ENCODE measurements at regions not wholly inside any gene's neighbourhood (a gene's known extent, or its start where the extent isn't known, plus 50 kb on each side); places are given as distances from the start of the nearest gene placed in this dataset.

- no peak for DNase-seq
Observed at GRCh38 chr2:183291436-183291835, 167.2 kb downstream of the NUP35 start.

- no peak for DNase-seq
Observed at GRCh38 chr2:183292028-183292427, 167.8 kb downstream of the NUP35 start.

DNA sequence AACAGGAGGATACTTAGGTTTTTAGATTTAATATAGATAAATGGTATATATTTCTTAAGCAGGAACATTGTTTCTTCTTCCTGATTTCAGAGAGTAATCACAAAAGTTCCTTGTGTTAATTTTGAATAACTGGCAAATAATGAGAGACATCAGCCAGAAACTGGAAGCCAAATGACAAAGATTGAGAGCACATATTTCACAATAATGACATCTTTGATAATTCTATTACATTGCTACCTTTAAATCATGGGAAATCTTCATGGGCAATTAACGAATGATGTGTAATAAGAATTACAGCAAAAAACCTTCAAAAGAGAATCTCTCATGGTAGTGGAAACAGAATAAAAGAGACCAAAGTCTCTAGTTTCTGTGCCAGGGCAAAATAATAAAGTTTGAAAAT lies 215.1 kb downstream of the NUP35 start:
- DNase-seq: no peak

DNA sequence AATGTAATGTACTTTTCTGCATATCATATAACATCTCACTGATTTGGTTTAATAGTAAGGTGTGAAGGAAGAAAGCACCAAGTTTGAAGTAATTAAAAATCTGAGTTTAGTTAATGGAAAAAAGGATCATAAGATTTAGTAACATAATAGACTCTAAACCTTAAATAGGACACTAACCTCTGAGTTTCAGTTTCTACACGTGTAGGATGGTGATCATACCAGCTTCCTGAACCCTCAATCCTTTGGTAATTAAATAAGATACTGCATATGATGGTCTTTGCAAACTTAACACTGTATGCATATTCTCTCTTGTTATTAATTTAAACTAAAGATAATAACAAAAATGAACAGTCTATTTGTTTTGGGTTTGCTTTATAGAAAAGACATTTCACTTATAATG lies 216.8 kb downstream of the NUP35 start:
- DNase-seq: no peak

GRCh38 chr2:183347969-183348368 lies 223.7 kb downstream of the NUP35 start:
- no peak for DNase-seq

DNA sequence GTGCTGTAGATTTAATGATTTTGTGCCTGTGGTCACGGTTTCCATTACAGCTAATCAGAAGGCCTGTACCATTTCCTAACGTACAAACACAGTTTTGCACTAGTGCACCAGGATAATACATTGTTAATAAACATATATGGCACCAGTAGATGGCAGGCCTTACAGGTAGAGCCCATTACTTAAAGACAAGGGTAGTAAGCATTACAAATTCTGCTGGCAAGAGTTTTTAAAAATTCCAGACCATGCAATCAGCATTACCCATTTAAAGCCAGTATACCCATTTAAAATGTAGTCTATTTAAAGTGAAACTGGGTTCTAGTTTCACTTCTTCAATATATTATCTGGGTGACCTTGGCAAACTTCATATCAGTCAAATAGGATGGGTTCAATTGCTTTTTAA lies 224.2 kb downstream of the NUP35 start:
- DNase-seq: no peak

- DNase-seq: no peak
Observed at GRCh38 chr2:183349091-183349490, 224.8 kb downstream of the NUP35 start.

DNA sequence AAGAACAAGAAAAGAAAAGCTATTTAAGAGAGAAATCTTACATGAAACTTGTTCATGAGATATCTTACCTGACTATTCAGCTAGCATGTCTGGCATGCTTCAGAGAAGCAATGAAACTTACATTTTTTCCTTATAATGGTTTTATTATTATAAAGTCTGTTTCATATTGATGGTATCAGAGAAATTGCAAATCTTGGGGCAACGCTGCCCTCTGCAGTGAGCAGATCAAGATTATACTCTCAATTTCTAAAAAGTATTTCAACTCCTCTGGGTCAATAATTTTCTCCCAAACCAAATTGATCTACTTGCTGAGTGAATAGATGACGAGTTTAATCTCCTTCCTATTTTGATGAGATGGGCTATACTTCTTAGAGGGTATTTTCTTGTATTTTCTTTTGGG lies 235.6 kb downstream of the NUP35 start:
- DNase-seq: no peak

DNA sequence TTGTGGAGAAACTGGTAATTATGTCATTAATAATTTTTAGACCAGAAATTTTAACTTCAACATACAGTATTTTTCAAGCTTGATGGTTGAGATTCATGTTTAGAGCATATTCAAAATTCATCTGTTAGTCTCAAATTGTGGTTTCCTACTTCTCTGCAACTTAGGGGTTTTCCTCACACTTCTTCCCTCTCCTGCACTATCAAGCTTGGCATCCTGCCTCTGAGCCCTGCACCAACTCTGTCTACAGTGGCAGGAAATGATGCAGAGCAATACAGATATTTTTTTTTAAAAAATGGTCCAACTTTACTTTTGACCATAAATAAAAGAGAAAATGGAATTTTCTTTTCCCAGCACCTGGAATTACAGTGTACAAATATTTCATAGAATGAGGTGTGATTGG lies 247.3 kb downstream of the NUP35 start:
- no peak for DNase-seq

- DNase-seq: no peak
Observed at GRCh38 chr2:183375821-183376220, 251.6 kb downstream of the NUP35 start.

GRCh38 chr2:183383854-183384253 lies 259.6 kb downstream of the NUP35 start:
- DNase-seq: no peak

- no peak for DNase-seq
Observed at GRCh38 chr2:183389546-183390080, 265.4 kb downstream of the NUP35 start.

DNA sequence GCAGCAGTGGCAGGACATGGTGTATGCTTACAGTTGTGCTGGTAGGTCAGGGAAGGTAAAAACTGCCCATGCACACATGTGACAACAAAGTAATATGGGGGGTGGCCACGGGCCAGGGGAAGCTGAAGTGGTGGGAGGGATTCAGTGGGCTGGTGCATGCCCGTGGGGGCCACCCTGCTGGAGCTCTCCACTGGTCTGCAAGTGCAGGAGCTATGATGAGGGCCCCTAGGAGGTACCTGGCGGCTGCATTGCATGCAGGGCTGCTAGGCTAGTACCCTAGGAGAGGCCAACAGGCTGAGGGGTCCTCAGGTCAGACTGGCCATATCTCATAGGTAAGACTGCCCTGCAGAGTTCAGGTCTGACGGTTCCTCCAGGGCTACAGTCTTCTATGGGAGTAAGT lies 265.9 kb downstream of the NUP35 start:
- DNase-seq: no peak

DNA sequence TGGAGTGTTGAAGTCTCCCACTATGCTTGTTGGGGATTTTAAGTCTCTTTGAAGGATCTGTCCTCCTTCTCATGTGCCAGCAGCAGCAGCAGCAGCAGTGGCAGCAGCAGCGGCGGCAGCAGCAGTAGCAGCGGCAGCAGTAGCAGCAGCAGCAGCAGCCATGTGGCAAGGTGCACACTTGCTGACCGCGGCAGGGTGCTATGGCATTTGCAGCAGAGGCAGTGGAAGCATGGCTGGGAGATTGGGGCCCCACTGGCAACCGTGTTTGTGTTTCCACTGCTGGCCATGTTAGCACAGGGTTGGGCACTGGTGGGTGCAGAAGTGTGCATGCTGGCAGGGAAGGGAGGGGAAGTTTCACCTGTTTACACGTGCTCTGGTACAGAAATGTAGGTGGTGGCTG lies 280.1 kb downstream of the NUP35 start:
- no peak for DNase-seq

GRCh38 chr2:183408562-183408961 lies 284.3 kb downstream of the NUP35 start:
- no peak for DNase-seq

GRCh38 chr2:183409662-183410061 lies 285.4 kb downstream of the NUP35 start:
- no peak for DNase-seq

DNA sequence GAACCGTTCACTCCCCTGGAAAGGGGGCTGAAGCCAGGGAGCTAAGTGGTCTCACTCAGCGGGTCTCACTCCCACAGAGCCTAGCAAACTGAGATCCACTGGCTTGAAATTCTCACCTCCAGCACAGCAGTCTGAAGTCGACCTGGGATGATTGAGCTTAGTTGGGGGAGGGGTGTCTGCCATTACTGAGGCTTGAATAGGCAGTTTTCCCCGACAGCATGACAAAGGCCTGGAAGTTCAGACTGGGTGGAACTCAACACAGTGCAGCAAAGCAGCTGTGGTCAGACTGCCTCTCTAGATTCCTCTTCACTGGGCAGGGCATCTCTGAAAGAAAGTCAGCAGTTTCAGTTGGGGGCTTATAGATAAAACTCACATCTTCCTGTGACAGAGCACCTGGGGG lies 292.5 kb downstream of the NUP35 start:
- no peak for DNase-seq

GRCh38 chr2:183426825-183427224 lies 302.6 kb downstream of the NUP35 start:
- DNase-seq: no peak

GRCh38 chr2:183427558-183427957 lies 303.3 kb downstream of the NUP35 start:
- no peak for DNase-seq

DNA sequence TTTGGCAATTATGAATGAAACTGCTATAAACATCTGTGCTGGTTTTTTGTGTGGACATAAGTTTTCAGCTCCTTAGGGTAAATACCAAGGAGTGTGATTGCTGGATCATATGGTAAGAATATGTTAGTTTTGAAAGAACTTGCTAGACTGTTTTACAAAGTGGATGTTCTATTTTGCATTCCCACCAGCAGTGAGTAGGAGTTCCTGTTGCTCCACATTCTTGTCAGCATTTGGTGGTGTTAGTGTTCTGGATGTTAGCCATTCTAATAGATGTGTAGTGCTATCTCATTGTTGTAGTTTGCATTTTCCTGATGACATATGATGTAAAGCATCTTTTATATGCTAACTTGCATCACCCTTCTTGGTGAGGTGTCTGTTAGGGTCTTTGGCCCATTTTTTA lies 304.6 kb downstream of the NUP35 start:
- no peak for DNase-seq

DNA sequence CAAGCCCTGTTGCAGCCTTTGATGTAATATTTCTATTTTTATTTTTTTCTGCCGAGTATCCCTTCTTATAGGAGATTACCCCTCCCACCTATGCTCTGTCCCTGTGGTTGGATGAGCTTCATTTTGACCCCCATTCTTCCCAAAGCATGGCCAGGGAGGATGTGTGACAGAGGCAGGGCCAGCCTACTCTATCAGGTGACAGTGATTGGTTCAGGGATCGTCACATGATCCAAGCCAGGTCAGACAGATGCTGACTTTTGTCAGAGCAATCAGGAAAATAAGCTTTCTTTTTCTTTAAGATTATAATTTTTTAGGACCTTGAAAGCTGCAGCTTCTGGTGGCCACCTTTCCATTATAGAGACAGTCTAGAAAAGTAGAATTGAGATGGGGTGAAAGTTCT lies 314.3 kb downstream of the NUP35 start:
- DNase-seq: no peak

DNA sequence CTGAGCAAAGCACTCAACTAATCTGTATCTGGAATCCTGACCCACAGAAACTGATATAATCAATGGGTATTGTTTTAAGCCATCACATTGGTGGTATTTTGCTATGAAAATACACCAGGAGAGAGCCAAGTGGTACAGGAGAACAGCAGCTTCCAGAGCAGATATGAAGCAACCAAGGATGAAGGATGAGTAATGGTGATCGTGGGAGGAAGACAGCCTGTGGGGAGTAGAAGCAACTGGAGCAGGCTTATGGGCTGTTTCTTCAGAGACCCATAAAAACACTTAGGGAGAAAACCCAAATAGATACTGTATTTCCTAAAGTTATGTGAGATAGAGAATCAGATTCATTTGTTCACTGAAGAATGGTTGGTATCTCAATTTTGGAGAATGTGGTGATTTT lies 330.8 kb downstream of the NUP35 start:
- DNase-seq: no peak

- no peak for DNase-seq
Observed at GRCh38 chr2:183456177-183456576, 331.9 kb downstream of the NUP35 start.

- no peak for DNase-seq
Observed at GRCh38 chr2:183458460-183458859, 334.2 kb downstream of the NUP35 start.

DNA sequence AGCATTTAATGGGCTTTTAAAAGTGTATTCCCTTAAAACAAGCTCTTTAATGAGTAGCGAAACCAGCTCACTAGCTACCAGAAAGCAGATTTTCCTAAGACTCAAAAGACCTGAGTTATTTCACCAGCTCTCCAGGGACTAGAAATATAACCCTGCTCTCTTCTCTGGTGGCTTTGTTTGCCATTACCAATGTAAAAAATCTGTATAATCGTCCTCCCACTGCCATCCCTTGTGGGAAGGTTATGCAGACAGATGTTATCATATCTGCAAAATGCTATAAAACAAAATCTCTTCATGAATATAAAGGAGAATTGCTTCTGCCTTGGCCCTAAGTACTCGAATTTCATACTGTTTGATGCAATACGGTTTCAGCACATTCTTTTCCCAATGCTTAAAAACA lies 335.2 kb downstream of the NUP35 start:
- DNase-seq: no peak

DNA sequence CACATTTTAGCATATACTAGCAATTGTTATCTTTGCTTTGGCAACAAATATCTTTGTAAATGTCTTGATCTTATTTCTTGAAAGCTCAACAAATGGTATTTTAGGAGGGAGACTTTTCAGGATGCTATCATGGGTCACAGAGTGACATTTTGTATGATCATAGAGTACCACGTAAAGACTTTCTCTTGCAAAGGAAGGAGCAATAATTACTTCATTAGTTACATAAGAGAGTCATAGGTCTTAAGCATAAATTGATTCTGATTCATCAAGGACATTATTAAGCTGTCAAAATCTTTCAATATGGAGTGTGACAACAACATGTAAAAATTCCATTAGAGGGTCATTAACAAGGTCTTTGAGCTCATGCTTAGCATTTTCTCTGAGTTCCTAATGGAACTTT lies 339.6 kb downstream of the NUP35 start:
- no peak for DNase-seq

Data from hematopoietic multipotent progenitor cell treated with erythropoietin and hydrocortisone succinate and interleukin-3 and kit ligand, for 6 days (in vitro differentiated cells).